Esophagus muscularis mucosa (tissue), 4 donors: ENCODE measurements at regions not wholly inside any gene's neighbourhood (a gene's known extent, or its start where the extent isn't known, plus 50 kb on each side); places are given as distances from the start of the nearest gene placed in this dataset.

Source experiments
- DNase-seq: peaks from one replicate; pipeline ENCODE4 v3.0.0-alpha.2; 2017; ENCODE audit errors: extremely low spot score
- H3K27ac ChIP-seq, 4 donors: fragments of 200-600 bp; sonication (generic); replicated peaks in 1 of 4; 1 replicate in 3 of 4; 2 replicates in 1 of 4; pipeline ENCODE4 v1.5.1; 2016 to 2019; ENCODE audit warnings: mild to moderate bottlenecking in 1 of 4
- H3K27me3 ChIP-seq, 4 donors: fragments of 200-600 bp; sonication (generic); one replicate each; pipeline versions ENCODE4 v1.5.1 to v1.6.0; 2016 to 2019
- H3K36me3 ChIP-seq, 4 donors: fragments of 200-600 bp; sonication (generic); one replicate each; pipeline ENCODE4 v1.5.1; 2016 to 2019
- H3K4me1 ChIP-seq, 4 donors: fragments of 200-600 bp; sonication (generic); one replicate each; pipeline ENCODE4 v1.5.1; 2016 to 2019
- H3K4me3 ChIP-seq, 4 donors: fragments of 200-600 bp; sonication (generic); 1 replicate in 2 of 4; 2 replicates in 2 of 4; pipeline ENCODE4 v1.5.1; 2016 to 2019; ENCODE audit warnings: mild to moderate bottlenecking in 4 of 4, moderate library complexity in 1 of 4
- H3K9me3 ChIP-seq, 4 donors: fragments of 200-600 bp; sonication (generic); 1 replicate in 3 of 4; 2 replicates in 1 of 4; pipeline ENCODE4 v1.5.1; 2016 to 2019
- EP300 ChIP-seq: sonication (generic); formaldehyde crosslinking; IDR thresholded peaks from one replicate; pipeline ENCODE4 v1.6.1; 2017; ENCODE audit warnings: antibody characterized with exemption
- POLR2A ChIP-seq: fragments of 450-650 bp; IDR thresholded peaks from one replicate; pipeline ENCODE4 v1.6.1; 2017; ENCODE audit warnings: antibody characterized with exemption, moderate library complexity, mild to moderate bottlenecking, low read depth
- POLR2AphosphoS5 ChIP-seq, 2 donors: sonication (generic); formaldehyde crosslinking; IDR thresholded peaks; one replicate each; pipeline ENCODE4 v1.6.1; 2017; ENCODE audit warnings: antibody characterized with exemption in 2 of 2
- WGBS: methylation state at CpG from one replicate; pipeline ENCODE4 v1.1.5; 2018; 5-methylcytosine and 5-hydroxymethylcytosine counted together
- intact Hi-C: fragments of 100-400 bp; cut with DNase I; formaldehyde crosslinking; loops from one replicate; pipeline ENCODE4 v1.15.1; 2023
- TF ChIP-seq, protein P1 (sequence below), 3 experiments: fragments of 200-600 bp in 2 of 3; fragments of 450-650 bp in 1 of 3; sonication (generic) in 2 of 3; IDR thresholded peaks; one replicate each; pipeline ENCODE4 v1.5.1; 2017 to 2019; ENCODE audit warnings: antibody characterized with exemption in 3 of 3, mild to moderate bottlenecking in 2 of 3, moderate library complexity in 1 of 3

DNA sequence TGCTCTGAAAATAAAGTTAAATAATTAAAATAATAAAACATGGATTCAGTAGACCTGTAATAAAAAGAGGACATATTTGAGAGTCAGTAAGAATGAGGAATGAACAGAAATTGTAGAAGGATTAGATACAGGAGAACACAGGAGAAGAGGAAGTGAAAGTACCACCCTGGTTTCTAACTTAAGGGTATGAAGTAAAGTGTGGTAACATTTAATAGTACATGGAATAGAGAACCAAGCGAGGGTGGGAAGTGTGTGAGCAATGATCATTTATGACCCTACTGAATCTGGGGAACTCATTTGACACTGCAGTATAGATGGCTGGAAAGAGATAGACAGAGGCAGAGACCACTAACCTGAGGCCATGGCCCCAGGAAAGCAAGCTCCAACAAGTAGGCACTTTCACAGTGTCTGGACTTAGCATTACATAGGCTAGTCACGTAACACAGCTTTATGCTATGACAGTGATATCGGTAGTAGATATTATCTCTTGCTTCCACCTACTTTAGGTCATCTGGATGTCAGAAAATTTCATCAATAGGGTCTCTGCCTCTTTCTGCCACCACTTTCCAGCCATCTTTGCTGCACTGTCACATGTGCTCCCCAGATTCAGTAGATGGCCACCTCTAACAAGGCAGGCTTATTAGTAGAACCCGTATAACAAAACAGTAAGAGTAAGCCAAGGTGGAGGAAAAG lies 633.9 kb upstream of the MIR17HG start:
- WGBS = 81% methylated on average over 4 of the region's 4 CpGs
- intact Hi-C loops = no loop called here
- H3K4me1 ChIP-seq = no peaks in the 10 kb centered on the region
- H3K36me3 ChIP-seq = no peaks in the 10 kb centered on the region
- TF ChIP-seq, protein P1, sequence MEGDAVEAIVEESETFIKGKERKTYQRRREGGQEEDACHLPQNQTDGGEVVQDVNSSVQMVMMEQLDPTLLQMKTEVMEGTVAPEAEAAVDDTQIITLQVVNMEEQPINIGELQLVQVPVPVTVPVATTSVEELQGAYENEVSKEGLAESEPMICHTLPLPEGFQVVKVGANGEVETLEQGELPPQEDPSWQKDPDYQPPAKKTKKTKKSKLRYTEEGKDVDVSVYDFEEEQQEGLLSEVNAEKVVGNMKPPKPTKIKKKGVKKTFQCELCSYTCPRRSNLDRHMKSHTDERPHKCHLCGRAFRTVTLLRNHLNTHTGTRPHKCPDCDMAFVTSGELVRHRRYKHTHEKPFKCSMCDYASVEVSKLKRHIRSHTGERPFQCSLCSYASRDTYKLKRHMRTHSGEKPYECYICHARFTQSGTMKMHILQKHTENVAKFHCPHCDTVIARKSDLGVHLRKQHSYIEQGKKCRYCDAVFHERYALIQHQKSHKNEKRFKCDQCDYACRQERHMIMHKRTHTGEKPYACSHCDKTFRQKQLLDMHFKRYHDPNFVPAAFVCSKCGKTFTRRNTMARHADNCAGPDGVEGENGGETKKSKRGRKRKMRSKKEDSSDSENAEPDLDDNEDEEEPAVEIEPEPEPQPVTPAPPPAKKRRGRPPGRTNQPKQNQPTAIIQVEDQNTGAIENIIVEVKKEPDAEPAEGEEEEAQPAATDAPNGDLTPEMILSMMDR (IDR thresholded peaks at IDR 0.05) = no peak
- TF ChIP-seq EP300 (no peak), POLR2AphosphoS5 (IDR thresholded peaks at IDR 0.05) (no peak), POLR2A (no peak)
- H3K27me3 ChIP-seq = no peaks in the 10 kb centered on the region
- DNase-seq = no peak
- no peak overlapping the region for H3K27ac ChIP-seq
- H3K4me3 ChIP-seq = no peak overlapping the region
- no peaks in the 10 kb centered on the region for H3K9me3 ChIP-seq

DNA sequence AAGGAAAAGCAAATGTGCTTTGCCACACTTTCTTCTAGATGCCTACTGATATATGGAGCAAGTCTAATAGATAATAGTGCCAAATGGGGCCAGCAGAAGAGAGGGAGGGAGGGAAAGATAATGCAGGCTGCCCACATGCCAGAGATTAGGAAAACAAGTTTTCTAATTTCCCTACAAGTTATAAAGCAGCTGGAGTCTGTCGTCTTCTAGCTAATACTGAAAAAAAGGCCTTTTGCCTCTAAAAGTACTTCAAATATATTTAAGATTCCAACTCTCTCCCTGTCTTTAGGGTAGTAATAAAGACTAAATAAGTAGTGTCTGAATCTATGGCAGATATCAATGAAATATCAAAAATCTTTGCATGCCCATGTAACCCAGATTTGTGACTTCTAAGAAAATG lies 632.0 kb upstream of the MIR17HG start:
- intact Hi-C loops = no loop called here
- H3K4me1 ChIP-seq = no peaks in the 10 kb centered on the region
- H3K27ac ChIP-seq = no peak overlapping the region
- H3K36me3 ChIP-seq = no peaks in the 10 kb centered on the region
- H3K9me3 ChIP-seq = no peaks in the 10 kb centered on the region
- H3K4me3 ChIP-seq = no peak overlapping the region
- TF ChIP-seq POLR2AphosphoS5 (IDR thresholded peaks at IDR 0.05) = no peak
- no peak for TF ChIP-seq POLR2A
- TF ChIP-seq, protein P1 (IDR thresholded peaks at IDR 0.05) = no peak
- WGBS = 60% methylated on average over 1 of the region's 1 CpG
- no peaks in the 10 kb centered on the region for H3K27me3 ChIP-seq
- no peak for DNase-seq

DNA sequence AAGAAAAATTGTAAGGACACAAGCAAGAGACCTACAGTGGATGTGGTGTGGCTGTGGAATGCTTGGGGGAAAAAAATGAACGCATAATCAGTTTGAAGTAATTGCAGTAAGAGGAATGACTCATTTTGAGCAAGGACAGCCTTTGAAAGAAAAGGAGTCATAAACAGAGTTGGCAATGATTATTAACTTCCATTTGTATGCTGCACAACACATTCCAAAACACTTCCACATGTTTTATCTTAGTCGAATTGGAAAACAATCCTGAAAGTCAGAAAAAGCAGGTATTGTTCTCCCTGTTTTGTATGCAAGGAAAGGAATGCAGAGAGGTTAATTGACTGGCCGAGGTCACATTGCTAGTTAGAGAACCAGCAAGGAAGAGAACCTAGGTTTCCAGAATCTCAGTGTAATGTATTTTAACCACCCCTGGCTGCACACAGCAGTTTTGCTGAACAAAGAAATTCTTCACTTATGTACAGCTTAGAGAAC lies 630.0 kb upstream of the MIR17HG start:
- H3K9me3 ChIP-seq = no peaks in the 10 kb centered on the region
- intact Hi-C loops = no loop called here
- no peaks in the 10 kb centered on the region for H3K27me3 ChIP-seq
- H3K27ac ChIP-seq = no peak overlapping the region
- no peak for TF ChIP-seq POLR2AphosphoS5 (IDR thresholded peaks at IDR 0.05)
- TF ChIP-seq, protein P1 (IDR thresholded peaks at IDR 0.05) = no peak
- TF ChIP-seq POLR2A = no peak
- no peak for TF ChIP-seq EP300
- no peaks in the 10 kb centered on the region for H3K4me1 ChIP-seq
- WGBS = 52% methylated on average over 3 of the region's 3 CpGs
- no peaks in the 10 kb centered on the region for H3K36me3 ChIP-seq
- no peak for DNase-seq
- H3K4me3 ChIP-seq = no peak overlapping the region

DNA sequence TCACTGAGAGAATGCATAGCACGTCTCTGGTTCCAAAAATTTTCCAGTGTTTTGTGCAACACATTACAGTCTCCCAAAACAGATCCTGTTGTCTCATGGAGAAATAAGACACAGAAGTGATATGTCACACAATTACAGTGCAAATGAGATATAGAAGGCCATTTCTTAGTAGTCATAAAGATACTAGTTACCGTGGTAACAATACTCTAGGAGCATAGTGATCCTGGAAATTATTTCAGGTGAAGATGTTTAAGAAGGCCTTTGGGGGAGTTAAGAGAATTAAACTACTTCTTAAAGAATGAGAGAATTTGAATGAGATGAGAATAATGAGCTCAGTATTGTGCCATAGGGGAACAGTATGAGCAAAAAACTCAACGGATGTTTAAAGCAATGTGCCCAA lies 628.0 kb upstream of the MIR17HG start:
- 85% methylated on average over 3 of the region's 3 CpGs for WGBS
- Histone ChIP-seq H3K36me3 (no peaks in the 10 kb centered on the region), H3K27ac (no peak overlapping the region), H3K4me1 (no peaks in the 10 kb centered on the region), H3K9me3 (no peaks in the 10 kb centered on the region), H3K4me3 (no peak overlapping the region), H3K27me3 (no peaks in the 10 kb centered on the region)
- no peak for DNase-seq
- TF ChIP-seq, protein P1 (IDR thresholded peaks at IDR 0.05) = no peak
- TF ChIP-seq POLR2AphosphoS5 (IDR thresholded peaks at IDR 0.05) (no peak), EP300 (no peak), POLR2A (no peak)
- intact Hi-C loops = no loop called here

DNA sequence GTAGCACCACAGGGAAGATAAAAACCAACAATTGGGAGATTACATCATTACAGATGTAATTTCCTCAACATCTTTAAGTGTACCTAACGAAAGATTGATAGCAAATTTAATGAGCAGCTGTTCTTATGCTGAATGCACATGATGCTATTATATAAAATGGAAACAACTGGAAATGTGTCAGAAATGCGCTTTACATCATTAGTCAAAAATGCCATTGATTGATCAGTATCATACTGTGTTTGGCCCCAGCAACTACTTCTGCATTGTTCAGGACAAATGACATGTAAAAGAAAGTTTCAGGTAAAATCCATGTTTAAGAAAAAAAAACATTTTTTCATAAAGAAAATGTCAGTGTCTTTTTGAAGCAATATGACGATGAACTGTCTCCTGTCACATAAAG lies 625.5 kb upstream of the MIR17HG start:
- H3K4me1 ChIP-seq = no peaks in the 10 kb centered on the region
- no peak overlapping the region for H3K4me3 ChIP-seq
- no peak overlapping the region for H3K27ac ChIP-seq
- no peaks in the 10 kb centered on the region for H3K27me3 ChIP-seq
- WGBS = 62% methylated on average over 3 of the region's 3 CpGs
- H3K9me3 ChIP-seq = no peaks in the 10 kb centered on the region
- intact Hi-C loops = no loop called here
- TF ChIP-seq POLR2A (no peak), EP300 (no peak), POLR2AphosphoS5 (IDR thresholded peaks at IDR 0.05) (no peak)
- TF ChIP-seq, protein P1 (IDR thresholded peaks at IDR 0.05) = no peak
- no peaks in the 10 kb centered on the region for H3K36me3 ChIP-seq
- no peak for DNase-seq
